ENCODE measurements at regions not wholly inside any gene's neighbourhood (a gene's known extent, or its start where the extent isn't known, plus 50 kb on each side); places are given as distances from the start of the nearest gene placed in this dataset.
A peak's percentile ranks its signal among the peaks of the same experiment; 100 is the strongest.

- H3K36me3 ChIP-seq = no peaks in the 10 kb centered on the region; the same call in 1 of the 2 replicates
- TF ChIP-seq CTCF (IDR thresholded peaks at IDR 0.05; ENCODE audit: low read depth, low read length) = no peak
- H3K4me3 ChIP-seq (ENCODE audit: low read depth, low read length) = no peak overlapping the region
- H3K9me3 ChIP-seq (ENCODE audit: severe bottlenecking) = no peaks in the 10 kb centered on the region
- no peak overlapping the region for H3K27ac ChIP-seq
- H3K27me3 ChIP-seq (ENCODE audit: insufficient read depth, low read depth, severe bottlenecking) = no peaks in the 10 kb centered on the region
- DNase-seq = no peak
These were observed 160.0 kb upstream of the UMPS start for GRCh38 chr3:124570232-124570631.

GRCh38 chr3:124572851-124573405 is 157.3 kb upstream of the UMPS start:
- Histone ChIP-seq H3K27me3 (ENCODE audit: insufficient read depth, low read depth, severe bottlenecking) (no peaks in the 10 kb centered on the region), H3K36me3 (no peaks in the 10 kb centered on the region; the same call in 1 of the 2 replicates), H3K27ac (no peak overlapping the region), H3K9me3 (ENCODE audit: severe bottlenecking) (no peaks in the 10 kb centered on the region), H3K4me3 (ENCODE audit: low read depth, low read length) (no peak overlapping the region)
- no peak for TF ChIP-seq CTCF (IDR thresholded peaks at IDR 0.05; ENCODE audit: low read depth, low read length)
- no peak for DNase-seq

GRCh38 chr3:124574012-124574411 is 156.2 kb upstream of the UMPS start:
- no peaks in the 10 kb centered on the region for H3K27me3 ChIP-seq (ENCODE audit: insufficient read depth, low read depth, severe bottlenecking)
- H3K4me3 ChIP-seq (ENCODE audit: low read depth, low read length) = no peak overlapping the region
- TF ChIP-seq CTCF (IDR thresholded peaks at IDR 0.05; ENCODE audit: low read depth, low read length) = no peak
- H3K9me3 ChIP-seq (ENCODE audit: severe bottlenecking) = no peaks in the 10 kb centered on the region
- H3K27ac ChIP-seq = peak overlapping the region; percentile 60
- no peaks in the 10 kb centered on the region; the same call in 1 of the 2 replicates for H3K36me3 ChIP-seq
- peak; percentile 13 for DNase-seq

- Histone ChIP-seq H3K36me3 (no peaks in the 10 kb centered on the region; the same call in 1 of the 2 replicates), H3K4me3 (ENCODE audit: low read depth, low read length) (no peak overlapping the region), H3K27me3 (ENCODE audit: insufficient read depth, low read depth, severe bottlenecking) (no peaks in the 10 kb centered on the region), H3K9me3 (ENCODE audit: severe bottlenecking) (no peaks in the 10 kb centered on the region), H3K27ac (no peak overlapping the region)
- no peak for DNase-seq
- TF ChIP-seq CTCF (IDR thresholded peaks at IDR 0.05; ENCODE audit: low read depth, low read length) = no peak
These were observed 153.4 kb upstream of the UMPS start for GRCh38 chr3:124576565-124577493.

- TF ChIP-seq CTCF (IDR thresholded peaks at IDR 0.05; ENCODE audit: low read depth, low read length) = no peak
- Histone ChIP-seq H3K36me3 (no peaks in the 10 kb centered on the region), H3K4me3 (ENCODE audit: low read depth, low read length) (no peak overlapping the region), H3K27me3 (ENCODE audit: insufficient read depth, low read depth, severe bottlenecking) (no peaks in the 10 kb centered on the region), H3K9me3 (ENCODE audit: severe bottlenecking) (no peaks in the 10 kb centered on the region), H3K27ac (no peak overlapping the region)
- no peak for DNase-seq
These were observed 152.6 kb upstream of the UMPS start for GRCh38 chr3:124577494-124578167.
